Right cardiac atrium (tissue), 5 donors: ENCODE measurements at regions not wholly inside any gene's neighbourhood (a gene's known extent, or its start where the extent isn't known, plus 50 kb on each side); places are given as distances from the start of the nearest gene placed in this dataset.
"Not testable (repeated sequence)": the region's sequence is repeated elsewhere in the genome, so short reads cannot be mapped to it uniquely, and the experiment has no call there.

Source experiments
- ATAC-seq, 2 donors: fragments of 200-7000 bp; cut with Tn5 transposase; one replicate each; pipeline versions ENCODE4 v1.8.0 to v1.9.1; 2020; ENCODE audit warnings: moderate library complexity in 2 of 2, mild to moderate bottlenecking in 1 of 2
- DNase-seq, 3 donors: peaks; one replicate each; pipeline ENCODE4 v3.0.0-alpha.2; 2020
- H3K27ac ChIP-seq: one replicate; pipeline ENCODE4 v1.5.1; 2013; ENCODE audit warnings: mild to moderate bottlenecking, low read length, control low read depth, moderate library complexity
- H3K27me3 ChIP-seq: one replicate; pipeline ENCODE4 v1.6.1; 2013; ENCODE audit not compliant: control insufficient read depth, insufficient read depth
- H3K4me1 ChIP-seq: one replicate; pipeline ENCODE4 v1.6.1; 2013; ENCODE audit warnings: low read length; ENCODE audit not compliant: control insufficient read depth, insufficient read depth
- H3K4me3 ChIP-seq: one replicate; pipeline ENCODE4 v1.5.1; 2013; ENCODE audit warnings: low read length, control low read depth
- H3K9me3 ChIP-seq: one replicate; pipeline ENCODE4 v1.6.1; 2013; ENCODE audit warnings: low read length; ENCODE audit not compliant: control insufficient read depth
- WGBS: extraction: QIAGEN DNeasy Blood & Tissue Kit; methylation state at CpG from one replicate; pipeline ENCODE4 v1.1.7; 2013; 5-methylcytosine and 5-hydroxymethylcytosine counted together
- intact Hi-C, 4 donors: fragments of 100-400 bp; cut with DNase I; formaldehyde crosslinking; loops; one replicate each; pipeline versions ENCODE4 v1.11.0 to v1.14.0; 2022 to 2023
- donor health status: healthy with polysubstance abuse.
- donor health status: DM: no; HTN: yes; CAD: no.
- donor health status: DM: no; HTN: no; CAD: no.
- donor health status: DM: no; HTN: yes; CAD: no; lungs with severe emphysema.
- donor health status: DM: yes; HTN: yes; CAD: no.

- intact Hi-C loops, result no loop called here
- Histone ChIP-seq H3K4me1 (no peaks in the 10 kb centered on the region), H3K27me3 (no peaks in the 10 kb centered on the region), H3K4me3 (no peak overlapping the region), H3K27ac (no peak overlapping the region), H3K9me3 (no peaks in the 10 kb centered on the region)
- ATAC-seq, result peak in 1 of 2 donors; percentile 33
- DNase-seq, result no peak
- 71% methylated on average over 2 of the region's 2 CpGs for WGBS
Observed at GRCh38 chr5:63213256-63213655, 634.6 kb downstream of the LRRC70 start.

- ATAC-seq, result no peak
- DNase-seq, result no peak
- Histone ChIP-seq H3K4me3 (no peak overlapping the region), H3K27me3 (no peaks in the 10 kb centered on the region), H3K9me3 (no peaks in the 10 kb centered on the region), H3K27ac (no peak overlapping the region), H3K4me1 (no peaks in the 10 kb centered on the region)
- intact Hi-C loops, result no loop called here
- 17% methylated on average over 2 of the region's 2 CpGs for WGBS
Observed at GRCh38 chr5:63211448-63212132, 633.0 kb downstream of the LRRC70 start.

GRCh38 chr5:63205976-63206375 is 627.4 kb downstream of the LRRC70 start:
- Histone ChIP-seq H3K27me3 (no peaks in the 10 kb centered on the region), H3K9me3 (no peaks in the 10 kb centered on the region), H3K4me1 (no peaks in the 10 kb centered on the region), H3K27ac (no peak overlapping the region), H3K4me3 (no peak overlapping the region)
- ATAC-seq (no peak), DNase-seq (no peak)
- 72% methylated on average over 2 of the region's 2 CpGs for WGBS
- intact Hi-C loops, result no loop called here

GRCh38 chr5:63201738-63202137 is 623.1 kb downstream of the LRRC70 start:
- Histone ChIP-seq H3K27me3 (no peaks in the 10 kb centered on the region), H3K4me3 (no peak overlapping the region), H3K9me3 (no peaks in the 10 kb centered on the region), H3K27ac (no peak overlapping the region), H3K4me1 (no peaks in the 10 kb centered on the region)
- DNase-seq (no peak), ATAC-seq (no peak)
- intact Hi-C loops, result no loop called here
- 73% methylated on average over 2 of the region's 2 CpGs for WGBS

- intact Hi-C loops, result no loop called here
Observed at GRCh38 chr5:63194126-63194525, 615.5 kb downstream of the LRRC70 start.

GRCh38 chr5:63180190-63180589 is 601.6 kb downstream of the LRRC70 start:
- H3K4me3 ChIP-seq, intact Hi-C loops, ATAC-seq, H3K9me3 ChIP-seq, H3K27me3 ChIP-seq, H3K27ac ChIP-seq, H3K4me1 ChIP-seq, DNase-seq: not testable (repeated sequence)
- WGBS, result 100% methylated on average over 1 of the region's 1 CpG

More at GRCh38 chr5:63194126-63194525, 615.5 kb downstream of the LRRC70 start:
- 49% methylated on average over 3 of the region's 3 CpGs for WGBS
- Histone ChIP-seq H3K4me3 (no peak overlapping the region), H3K27ac (no peak overlapping the region), H3K27me3 (no peaks in the 10 kb centered on the region), H3K9me3 (no peaks in the 10 kb centered on the region), H3K4me1 (no peaks in the 10 kb centered on the region)
- DNase-seq (no peak), ATAC-seq (peak; percentile 66 to 80)

GRCh38 chr5:63175850-63176249 is 597.2 kb downstream of the LRRC70 start:
- ATAC-seq, result no peak
- intact Hi-C loops, result no loop called here
- H3K27me3 ChIP-seq, result no peaks in the 10 kb centered on the region
- no peaks in the 10 kb centered on the region for H3K9me3 ChIP-seq
- WGBS, result 89% methylated on average over 5 of the region's 5 CpGs
- no peak for DNase-seq
- H3K4me3 ChIP-seq, result no peak overlapping the region
- no peak overlapping the region for H3K27ac ChIP-seq
- H3K4me1 ChIP-seq, result no peaks in the 10 kb centered on the region

- DNase-seq (no peak), ATAC-seq (no peak)
- Histone ChIP-seq H3K27ac (no peak overlapping the region), H3K4me1 (no peaks in the 10 kb centered on the region), H3K27me3 (no peaks in the 10 kb centered on the region), H3K4me3 (no peak overlapping the region), H3K9me3 (no peaks in the 10 kb centered on the region)
- 74% methylated on average over 6 of the region's 6 CpGs for WGBS
- intact Hi-C loops, result no loop called here
Observed at GRCh38 chr5:63170486-63170885, 591.9 kb downstream of the LRRC70 start.

GRCh38 chr5:63164838-63165535 is 586.4 kb downstream of the LRRC70 start:
- H3K4me1 ChIP-seq, result no peaks in the 10 kb centered on the region
- 82% methylated on average over 6 of the region's 6 CpGs for WGBS
- intact Hi-C loops, result no loop called here
- H3K27ac ChIP-seq, result no peak overlapping the region
- H3K4me3 ChIP-seq, result no peak overlapping the region
- ATAC-seq (no peak), DNase-seq (no peak)
- H3K9me3 ChIP-seq, result no peaks in the 10 kb centered on the region
- H3K27me3 ChIP-seq, result no peaks in the 10 kb centered on the region

GRCh38 chr5:63164339-63164738 is 585.7 kb downstream of the LRRC70 start:
- H3K9me3 ChIP-seq, result no peaks in the 10 kb centered on the region
- DNase-seq, result no peak
- WGBS, result 90% methylated on average over 2 of the region's 2 CpGs
- H3K4me3 ChIP-seq, result no peak overlapping the region
- no peaks in the 10 kb centered on the region for H3K27me3 ChIP-seq
- no peaks in the 10 kb centered on the region for H3K4me1 ChIP-seq
- ATAC-seq, result no peak
- no peak overlapping the region for H3K27ac ChIP-seq
- intact Hi-C loops, result no loop called here

GRCh38 chr5:63155310-63155631 is 576.7 kb downstream of the LRRC70 start:
- H3K4me3 ChIP-seq, result no peak overlapping the region
- no peak for ATAC-seq
- H3K4me1 ChIP-seq, result no peaks in the 10 kb centered on the region
- intact Hi-C loops, result no loop called here
- H3K27ac ChIP-seq, result no peak overlapping the region
- no peak for DNase-seq
- no peaks in the 10 kb centered on the region for H3K9me3 ChIP-seq
- 79% methylated on average over 2 of the region's 2 CpGs for WGBS
- no peaks in the 10 kb centered on the region for H3K27me3 ChIP-seq
